Stimulated activated naive CD8-positive, alpha-beta T cell treated with anti-CD3 and anti-CD28 coated beads, Interleukin-15, amount 100 ng/mL, for 72 hours (primary cell): ENCODE measurements at regions not wholly inside any gene's neighbourhood (a gene's known extent, or its start where the extent isn't known, plus 50 kb on each side); places are given as distances from the start of the nearest gene placed in this dataset.

Experiments used
- ATAC-seq: fragments of 150-1000 bp; cut with Tn5 transposase; 2 replicates; pipeline ENCODE4 v1.10.0; 2021; ENCODE audit warnings: mild to moderate bottlenecking, moderate library complexity
- DNase-seq, 2 donors: peaks; one replicate each; pipeline ENCODE4 v3.0.0; 2021 to 2022
- H3K27ac Mint-ChIP-seq, 2 donors: one replicate each; pipeline ENCODE4 v1.8.0; 2022; ENCODE audit warnings: mild to moderate bottlenecking in 2 of 2, mixed read lengths in 2 of 2, moderate library complexity in 2 of 2
- H3K27me3 Mint-ChIP-seq: one replicate; pipeline ENCODE4 v1.8.0; 2022; ENCODE audit warnings: mixed read lengths
- H3K4me1 Mint-ChIP-seq: one replicate; pipeline ENCODE4 v1.8.0; 2022; ENCODE audit warnings: mild to moderate bottlenecking, mixed read lengths
- H3K4me3 Mint-ChIP-seq, 2 donors: one replicate each; pipeline ENCODE4 v1.8.0; 2022; ENCODE audit warnings: mild to moderate bottlenecking in 2 of 2, mixed read lengths in 2 of 2, moderate library complexity in 1 of 2
- H3K9me3 Mint-ChIP-seq, 2 donors: one replicate each; pipeline ENCODE4 v1.8.0; 2022; ENCODE audit warnings: mixed read lengths in 2 of 2

DNA sequence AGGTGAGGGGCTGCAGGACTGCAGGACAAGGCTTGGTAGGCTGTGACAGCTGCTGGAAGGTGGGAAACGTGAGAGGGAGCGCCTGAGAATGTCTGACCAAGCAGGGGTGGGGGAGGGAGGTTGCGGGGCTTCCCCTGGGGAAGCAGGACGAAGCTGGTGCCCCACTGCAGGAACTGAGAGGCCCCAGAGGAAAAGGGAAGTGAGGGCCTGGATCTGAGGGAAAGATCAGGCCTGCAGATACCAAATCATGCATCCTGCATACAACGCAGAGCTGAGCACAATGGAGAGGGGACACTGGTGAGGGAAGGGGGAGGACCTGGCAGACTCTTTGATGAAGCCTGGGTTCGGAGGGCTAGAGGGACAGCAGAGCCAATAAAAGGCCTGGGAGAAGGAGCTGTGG is 65.7 kb upstream of the BACE2 start:
- peaks cover 8% of the 10 kb centered on the region for H3K27me3 Mint-ChIP-seq

GRCh38 chr21:41107602-41108001 is 60.4 kb upstream of the BACE2 start:
- peaks cover 12% of the 10 kb centered on the region for H3K4me1 Mint-ChIP-seq
- H3K27ac Mint-ChIP-seq = no peak overlapping the region
- no peak for ATAC-seq
- peaks cover 4 to 6% of the 10 kb centered on the region in 2 donors for H3K9me3 Mint-ChIP-seq
- H3K27me3 Mint-ChIP-seq = peaks cover 8% of the 10 kb centered on the region
- no peak for DNase-seq
- H3K4me3 Mint-ChIP-seq = no peak overlapping the region

More for the DNA sequence above, 65.7 kb upstream of the BACE2 start:
- no peaks in the 10 kb centered on the region for H3K4me1 Mint-ChIP-seq
- no peak overlapping the region for H3K27ac Mint-ChIP-seq
- no peak for DNase-seq
- no peak overlapping the region for H3K4me3 Mint-ChIP-seq
- ATAC-seq = no peak
- peaks cover 8% of the 10 kb centered on the region in 2 donors for H3K9me3 Mint-ChIP-seq

DNA sequence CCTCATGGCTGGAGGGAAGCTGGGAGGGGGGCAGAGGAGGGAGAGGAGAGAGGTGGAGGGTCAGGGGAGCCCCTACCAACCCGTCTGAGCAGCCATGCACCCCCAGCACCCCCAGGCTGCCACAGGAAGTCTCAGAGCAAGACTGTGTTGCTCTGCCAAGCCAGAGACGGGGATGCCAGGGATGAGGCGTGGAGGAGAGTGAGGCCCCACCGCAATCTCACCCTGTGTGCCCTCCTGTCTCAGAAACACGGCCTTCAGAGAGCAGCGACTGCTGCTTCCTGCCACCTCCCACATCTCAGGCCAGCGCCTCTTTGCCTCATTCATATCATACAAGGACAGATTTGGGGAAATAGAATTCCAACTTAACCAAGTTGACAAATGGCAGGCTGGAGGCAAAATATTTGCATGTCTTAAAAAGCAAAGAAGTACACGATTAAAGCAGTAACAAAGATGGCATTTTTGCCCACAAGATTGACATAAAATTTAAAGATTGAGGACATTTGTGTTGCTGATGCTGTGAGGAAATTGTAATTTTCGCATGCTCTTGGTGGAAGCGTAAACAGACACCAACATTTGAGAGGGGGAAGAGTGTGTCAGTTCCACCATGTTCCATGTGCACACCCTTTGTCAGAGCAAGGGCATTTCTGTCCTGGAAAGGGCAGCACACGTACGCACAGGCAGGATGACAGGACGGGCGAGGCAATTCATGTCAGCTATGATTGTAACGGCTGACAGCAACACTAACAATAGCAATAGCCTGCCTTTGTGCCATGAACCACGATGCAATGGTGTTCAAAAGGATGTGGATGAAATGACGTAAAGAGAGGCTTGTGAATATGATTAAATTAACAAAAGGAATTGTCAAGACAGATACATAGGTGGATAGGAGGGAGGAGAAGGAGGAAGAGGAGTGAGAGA is 59.0 kb upstream of the BACE2 start:
- Mint-ChIP-seq H3K4me3 (no peak overlapping the region), H3K27ac (no peak overlapping the region), H3K4me1 (peaks cover 21% of the 10 kb centered on the region), H3K9me3 (peaks cover 4 to 6% of the 10 kb centered on the region in 2 donors), H3K27me3 (peaks cover 8% of the 10 kb centered on the region)
- DNase-seq (no peak), ATAC-seq (no peak)

DNA sequence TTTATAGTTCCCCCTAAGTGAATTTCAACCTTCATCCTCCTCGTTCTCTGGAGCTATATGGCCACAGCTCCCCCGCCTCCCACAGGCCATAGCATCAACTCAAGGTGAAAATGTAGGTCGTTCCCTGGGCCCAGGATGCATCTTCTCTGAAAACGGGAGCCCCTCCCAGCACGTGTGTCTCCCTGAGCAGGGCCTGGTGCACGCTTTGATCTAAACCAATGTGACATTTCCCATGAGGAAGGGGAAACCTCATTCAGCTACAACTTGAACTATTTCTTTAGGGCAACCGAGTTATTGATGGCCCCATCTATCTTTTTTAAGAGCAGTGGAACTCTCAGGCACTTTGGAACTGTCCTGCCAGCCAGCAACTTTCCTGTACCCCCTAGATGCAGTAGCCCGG is 57.8 kb upstream of the BACE2 start:
- DNase-seq = no peak
- peaks cover 4 to 6% of the 10 kb centered on the region in 2 donors for H3K9me3 Mint-ChIP-seq
- peaks cover under 1% of the 10 kb centered on the region for H3K27me3 Mint-ChIP-seq
- H3K4me1 Mint-ChIP-seq = peaks cover 21% of the 10 kb centered on the region
- H3K4me3 Mint-ChIP-seq = no peak overlapping the region
- no peak overlapping the region for H3K27ac Mint-ChIP-seq
- no peak for ATAC-seq

DNA sequence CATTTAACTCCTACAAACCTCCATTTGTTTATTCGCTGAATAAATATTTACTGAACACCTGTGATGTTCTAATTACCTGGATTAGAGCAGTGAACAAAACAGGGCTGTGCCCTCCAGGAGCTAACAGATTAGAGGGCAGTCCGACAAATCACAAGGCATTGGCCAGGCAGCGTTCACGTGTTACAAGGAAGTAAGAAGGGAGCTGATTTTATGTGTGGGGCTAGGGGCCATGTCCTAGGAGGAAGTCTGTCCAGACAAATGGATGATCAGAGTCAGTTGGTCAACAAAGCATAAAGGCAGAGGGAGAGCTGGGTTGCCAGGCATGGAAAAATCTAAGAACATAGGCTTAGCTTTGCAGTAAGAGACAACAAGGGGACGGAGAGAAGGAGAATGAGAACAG is 57.3 kb upstream of the BACE2 start:
- H3K9me3 Mint-ChIP-seq = peaks cover 4 to 6% of the 10 kb centered on the region in 2 donors
- ATAC-seq (no peak), DNase-seq (no peak)
- peaks cover 21% of the 10 kb centered on the region for H3K4me1 Mint-ChIP-seq
- no peak overlapping the region for H3K4me3 Mint-ChIP-seq
- peak overlapping the region in 1 of 2 donors; percentile 49 for H3K27ac Mint-ChIP-seq
- no peaks in the 10 kb centered on the region for H3K27me3 Mint-ChIP-seq

- ATAC-seq (no peak), DNase-seq (no peak)
- Mint-ChIP-seq H3K27me3 (no peaks in the 10 kb centered on the region), H3K27ac (peak overlapping the region; percentile 37 to 93), H3K9me3 (peaks cover 4 to 6% of the 10 kb centered on the region in 2 donors), H3K4me1 (peaks cover 21% of the 10 kb centered on the region), H3K4me3 (peak overlapping the region in 1 of 2 donors; percentile 21)
Observed at GRCh38 chr21:41111681-41112080, 56.3 kb upstream of the BACE2 start.

DNA sequence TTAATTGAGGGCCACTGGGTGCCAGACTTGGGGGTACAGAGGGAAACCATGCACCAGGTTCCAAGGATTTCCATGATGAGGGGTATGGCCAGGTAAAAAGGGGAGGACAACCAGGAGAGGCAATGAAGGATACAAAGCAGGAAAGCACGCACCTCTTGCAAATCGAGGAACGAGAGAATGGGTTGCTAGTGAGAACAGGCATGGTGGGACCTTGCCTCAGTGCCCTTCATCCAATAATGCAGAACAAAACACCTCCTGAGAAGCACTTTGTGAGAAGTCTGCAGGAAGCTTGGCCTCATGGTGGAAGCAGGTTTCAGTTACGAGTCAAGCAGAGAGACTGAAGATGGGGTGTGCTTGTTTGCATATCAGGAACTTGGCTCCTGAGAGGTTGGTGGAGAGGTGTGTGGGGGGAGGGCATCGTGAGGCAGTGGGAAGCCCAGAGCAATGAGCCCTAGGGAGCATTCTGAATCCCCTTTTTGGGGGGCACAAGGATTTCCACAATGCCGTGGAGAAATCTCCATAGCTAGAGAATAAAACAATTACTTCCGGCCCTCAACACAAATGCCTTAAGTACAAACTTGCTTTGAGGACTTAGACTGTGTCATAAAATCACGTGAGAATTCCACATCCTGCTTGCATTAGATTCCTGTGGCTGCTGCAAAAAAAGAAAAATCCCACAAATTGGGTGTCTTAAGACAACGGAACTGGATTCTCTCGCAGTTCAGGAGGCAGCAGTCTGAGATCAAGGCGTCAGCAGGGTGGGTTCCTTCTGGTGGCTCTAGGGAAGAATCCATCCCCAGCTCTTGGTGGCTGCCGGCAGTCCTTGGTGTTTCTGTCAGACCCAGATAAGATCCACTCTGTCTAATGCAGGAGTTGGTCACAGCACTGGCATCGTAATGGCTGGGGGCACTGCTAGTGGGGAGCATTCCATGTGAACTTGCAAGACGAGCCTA is 54.9 kb upstream of the BACE2 start:
- peaks cover 4 to 6% of the 10 kb centered on the region in 2 donors for H3K9me3 Mint-ChIP-seq
- ATAC-seq (peak; percentile 35), DNase-seq (no peak)
- peak overlapping the region in 1 of 2 donors; percentile 9 for H3K27ac Mint-ChIP-seq
- H3K27me3 Mint-ChIP-seq = no peaks in the 10 kb centered on the region
- H3K4me1 Mint-ChIP-seq = peaks cover 21% of the 10 kb centered on the region
- peak overlapping the region; percentile 21 to 25 for H3K4me3 Mint-ChIP-seq

DNA sequence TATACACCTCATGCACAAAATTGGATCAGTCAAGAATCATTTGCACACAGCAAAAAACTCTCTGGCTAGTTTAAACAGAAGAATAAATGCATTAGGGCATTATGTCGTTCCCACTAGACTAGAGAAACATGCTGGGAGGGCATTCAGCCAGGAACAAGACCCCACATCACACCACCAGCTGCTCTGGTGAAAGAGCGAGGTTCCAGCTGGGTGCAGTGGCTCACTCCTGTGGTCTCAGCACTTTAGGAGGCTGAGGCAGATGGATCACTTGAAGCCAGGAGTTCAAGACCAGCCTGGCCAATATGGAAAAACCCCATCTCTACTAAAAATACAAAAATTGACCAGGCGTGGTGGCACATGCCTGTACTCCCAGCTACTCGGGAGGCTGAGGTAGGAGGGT is 52.1 kb upstream of the BACE2 start:
- DNase-seq (no peak), ATAC-seq (no peak)
- H3K9me3 Mint-ChIP-seq = peaks cover 4 to 6% of the 10 kb centered on the region in 2 donors
- no peak overlapping the region for H3K4me3 Mint-ChIP-seq
- no peaks in the 10 kb centered on the region for H3K27me3 Mint-ChIP-seq
- no peak overlapping the region for H3K27ac Mint-ChIP-seq
- peaks cover 21% of the 10 kb centered on the region for H3K4me1 Mint-ChIP-seq
